ENCODE measurements at regions not wholly inside any gene's neighbourhood (a gene's known extent, or its start where the extent isn't known, plus 50 kb on each side); places are given as distances from the start of the nearest gene placed in this dataset.

DNA sequence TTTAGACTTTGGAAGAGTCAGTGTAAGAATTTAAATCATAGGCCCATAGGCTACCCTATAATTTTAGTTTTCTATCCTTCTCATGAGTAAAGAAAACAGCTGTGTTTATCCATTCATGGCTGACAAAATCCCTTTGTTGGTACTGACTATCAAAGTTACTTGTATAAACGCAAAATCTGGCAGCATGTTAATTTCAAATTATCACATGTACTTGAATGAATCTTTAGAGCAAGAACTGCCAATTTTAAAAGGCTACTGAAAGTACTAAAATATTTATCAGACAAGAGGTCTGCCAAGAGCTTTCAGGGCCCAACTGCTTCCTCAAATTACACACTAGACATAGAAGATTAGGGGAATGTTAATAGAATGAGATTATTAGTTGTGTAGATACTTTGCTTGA lies 66.6 kb downstream of the MYL12B start:
- H3K9me3 ChIP-seq (ENCODE audit: control insufficient read depth, insufficient read depth, low read depth, low read length): no peaks in the 10 kb centered on the region
- ChIA-PET POLR2A (interaction anchor here (1.6 kb wide), 1 partner anchor 31 kb away, joined by 3 read pairs; no protein-coding TSS in a partner anchor), CTCF (interaction anchor here (0.6 to 3.6 kb wide), 6 partner anchors 13 to 242 kb away, joined by 3 to 16 read pairs (median 4); no protein-coding TSS in a partner anchor)
- H3K36me3 ChIP-seq (ENCODE audit: control insufficient read depth in 2 of 2, insufficient read depth in 1 of 2, low read length in 2 of 2): no peaks in the 10 kb centered on the region
- H3K4me1 ChIP-seq (ENCODE audit: control insufficient read depth, insufficient read depth, low read length): no peaks in the 10 kb centered on the region
- no peak overlapping the region for H3K4me3 ChIP-seq (ENCODE audit: low read depth, low read length)
- H3K27ac ChIP-seq (ENCODE audit: extremely low read depth, low read depth, low read length): no peak overlapping the region
- TF ChIP-seq ZNF266 (tag by site-specific recombination; IDR thresholded peaks at IDR 0.05; ENCODE audit: low read depth): no peak
- no peak for TF ChIP-seq ZNF211 (tag by site-specific recombination; IDR thresholded peaks at IDR 0.05; ENCODE audit: low read depth)
- no peak for TF ChIP-seq YY1 (tag by site-specific recombination; IDR thresholded peaks at IDR 0.05)
- no peak for TF ChIP-seq SETDB1 (IDR thresholded peaks at IDR 0.05; ENCODE audit: insufficient read length, low read length)
- TF ChIP-seq SP7 (tag by site-specific recombination; IDR thresholded peaks at IDR 0.05): peak; percentile 77

DNA sequence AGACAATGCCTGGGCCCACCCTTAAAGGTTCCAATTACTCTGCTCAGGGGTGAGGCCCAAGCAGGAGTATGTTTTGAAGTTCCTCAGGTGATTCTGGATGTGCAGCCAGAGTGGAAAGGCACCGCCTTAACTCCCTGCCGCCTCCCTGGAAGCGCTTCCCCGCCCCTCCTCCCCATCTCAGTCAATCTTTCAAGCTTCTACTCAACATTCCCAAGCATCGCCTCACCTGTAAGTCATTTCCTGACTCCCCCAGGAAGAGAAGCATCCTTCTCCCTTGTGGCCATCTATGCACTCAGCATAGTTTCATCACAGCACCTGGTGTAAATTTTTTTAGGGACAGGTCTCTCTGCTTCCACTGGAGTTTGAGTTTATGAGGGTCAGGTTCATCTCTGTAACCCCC lies 67.5 kb downstream of the MYL12B start:
- H3K4me3 ChIP-seq (ENCODE audit: low read depth, low read length): no peak overlapping the region
- H3K36me3 ChIP-seq (ENCODE audit: control insufficient read depth in 2 of 2, insufficient read depth in 1 of 2, low read length in 2 of 2): no peaks in the 10 kb centered on the region
- CTCF ChIA-PET: interaction anchor here (0.5 to 3.6 kb wide), 5 partner anchors 12 to 348 kb away, joined by 3 to 16 read pairs (median 3); no protein-coding TSS in a partner anchor
- H3K9me3 ChIP-seq (ENCODE audit: control insufficient read depth, insufficient read depth, low read depth, low read length): no peaks in the 10 kb centered on the region
- H3K4me1 ChIP-seq (ENCODE audit: control insufficient read depth, insufficient read depth, low read length): no peaks in the 10 kb centered on the region
- POLR2A ChIA-PET: interaction anchor here (1.6 kb wide), 1 partner anchor 32 kb away, joined by 3 read pairs; no protein-coding TSS in a partner anchor
- H3K27ac ChIP-seq (ENCODE audit: extremely low read depth, low read depth, low read length): no peak overlapping the region
- TF ChIP-seq KLF9 (tag by site-specific recombination; IDR thresholded peaks at IDR 0.05; ENCODE audit: low read depth) (no peak), TCF7L2 (IDR thresholded peaks at IDR 0.05; ENCODE audit: borderline replicate concordance, low read depth, low read length) (no peak), ZXDB (tag by site-specific recombination; IDR thresholded peaks at IDR 0.05) (no peak), ZNF132 (tag by site-specific recombination; IDR thresholded peaks at IDR 0.05; ENCODE audit: borderline replicate concordance) (no peak), ZNF155 (tag by site-specific recombination; IDR thresholded peaks at IDR 0.05) (no peak), ZNF785 (tag by site-specific recombination; IDR thresholded peaks at IDR 0.05) (no peak), ZNF558 (tag by site-specific recombination; IDR thresholded peaks at IDR 0.05) (no peak), ZNF274 (IDR thresholded peaks at IDR 0.05; ENCODE audit: low read length) (no peak), ZNF274 (tag by site-specific recombination; IDR thresholded peaks at IDR 0.05; ENCODE audit: borderline replicate concordance) (no peak), ZNF549 (tag by site-specific recombination; IDR thresholded peaks at IDR 0.05) (no peak), ZNF791 (tag by site-specific recombination; IDR thresholded peaks at IDR 0.05) (no peak), ZBTB8A (tag by site-specific recombination; IDR thresholded peaks at IDR 0.05) (no peak), ZNF174 (tag by site-specific recombination; IDR thresholded peaks at IDR 0.05) (no peak), ZNF114 (tag by site-specific recombination; IDR thresholded peaks at IDR 0.05) (no peak), ZNF555 (tag by site-specific recombination; conservative IDR thresholded peaks at IDR 0.05) (no peak), ZNF629 (tag by site-specific recombination; IDR thresholded peaks at IDR 0.05) (no peak), SETDB1 (IDR thresholded peaks at IDR 0.05; ENCODE audit: insufficient read length, low read length) (no peak), HOXD13 (CRISPR knock-in tag; IDR thresholded peaks at IDR 0.05; ENCODE audit: borderline replicate concordance) (no peak)
- TF ChIP-seq, protein P1, sequence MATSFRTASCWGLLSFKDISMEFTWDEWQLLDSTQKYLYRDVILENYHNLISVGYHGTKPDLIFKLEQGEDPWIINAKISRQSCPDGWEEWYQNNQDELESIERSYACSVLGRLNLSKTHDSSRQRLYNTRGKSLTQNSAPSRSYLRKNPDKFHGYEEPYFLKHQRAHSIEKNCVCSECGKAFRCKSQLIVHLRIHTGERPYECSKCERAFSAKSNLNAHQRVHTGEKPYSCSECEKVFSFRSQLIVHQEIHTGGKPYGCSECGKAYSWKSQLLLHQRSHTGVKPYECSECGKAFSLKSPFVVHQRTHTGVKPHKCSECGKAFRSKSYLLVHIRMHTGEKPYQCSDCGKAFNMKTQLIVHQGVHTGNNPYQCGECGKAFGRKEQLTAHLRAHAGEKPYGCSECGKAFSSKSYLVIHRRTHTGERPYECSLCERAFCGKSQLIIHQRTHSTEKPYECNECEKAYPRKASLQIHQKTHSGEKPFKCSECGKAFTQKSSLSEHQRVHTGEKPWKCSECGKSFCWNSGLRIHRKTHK (tag by site-specific recombination; IDR thresholded peaks at IDR 0.05): no peak
- TF ChIP-seq, protein P2, sequence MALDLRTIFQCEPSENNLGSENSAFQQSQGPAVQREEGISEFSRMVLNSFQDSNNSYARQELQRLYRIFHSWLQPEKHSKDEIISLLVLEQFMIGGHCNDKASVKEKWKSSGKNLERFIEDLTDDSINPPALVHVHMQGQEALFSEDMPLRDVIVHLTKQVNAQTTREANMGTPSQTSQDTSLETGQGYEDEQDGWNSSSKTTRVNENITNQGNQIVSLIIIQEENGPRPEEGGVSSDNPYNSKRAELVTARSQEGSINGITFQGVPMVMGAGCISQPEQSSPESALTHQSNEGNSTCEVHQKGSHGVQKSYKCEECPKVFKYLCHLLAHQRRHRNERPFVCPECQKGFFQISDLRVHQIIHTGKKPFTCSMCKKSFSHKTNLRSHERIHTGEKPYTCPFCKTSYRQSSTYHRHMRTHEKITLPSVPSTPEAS (tag by site-specific recombination; IDR thresholded peaks at IDR 0.05): no peak
